Hematopoietic multipotent progenitor cell treated with erythropoietin and hydrocortisone succinate and interleukin-3 and kit ligand, for 17 days (in vitro differentiated cells): ENCODE measurements at regions not wholly inside any gene's neighbourhood (a gene's known extent, or its start where the extent isn't known, plus 50 kb on each side); places are given as distances from the start of the nearest gene placed in this dataset.

ENCODE experiments used
- DNase-seq: peaks from one replicate; pipeline ENCODE4 v3.0.0-alpha.2; 2015; ENCODE audit warnings: low spot score

GRCh38 chr6:9942131-9942530 lies 472.7 kb downstream of the TFAP2A start:
- no peak for DNase-seq

GRCh38 chr6:9938801-9939200 lies 476.1 kb downstream of the TFAP2A start:
- DNase-seq, result no peak

GRCh38 chr6:9937031-9937763 lies 477.7 kb downstream of the TFAP2A start:
- DNase-seq, result no peak

GRCh38 chr6:9936551-9936950 lies 478.3 kb downstream of the TFAP2A start:
- no peak for DNase-seq

GRCh38 chr6:9933677-9934076 lies 481.2 kb downstream of the TFAP2A start:
- no peak for DNase-seq

GRCh38 chr6:9927275-9927674 lies 487.6 kb downstream of the TFAP2A start:
- no peak for DNase-seq

- DNase-seq, result no peak
Measured at GRCh38 chr6:9924971-9925370, 489.9 kb downstream of the TFAP2A start.

- no peak for DNase-seq
Measured at GRCh38 chr6:9921366-9921765, 493.5 kb downstream of the TFAP2A start.

GRCh38 chr6:9914951-9915350 lies 499.9 kb downstream of the TFAP2A start:
- no peak for DNase-seq

GRCh38 chr6:9901376-9901775 lies 513.5 kb downstream of the TFAP2A start:
- DNase-seq, result no peak

- DNase-seq, result no peak
Measured at GRCh38 chr6:9896806-9897205, 518.1 kb downstream of the TFAP2A start.

- no peak for DNase-seq
Measured at GRCh38 chr6:9890893-9891292, 524.0 kb downstream of the TFAP2A start.

- DNase-seq, result no peak
Measured at GRCh38 chr6:9890469-9890868, 524.4 kb downstream of the TFAP2A start.

GRCh38 chr6:9878535-9878934 lies 536.3 kb downstream of the TFAP2A start:
- no peak for DNase-seq

GRCh38 chr6:9875605-9876353 lies 539.1 kb downstream of the TFAP2A start:
- DNase-seq, result no peak

GRCh38 chr6:9862603-9863167 lies 552.2 kb downstream of the TFAP2A start:
- DNase-seq, result no peak

GRCh38 chr6:9851541-9852380 lies 563.1 kb downstream of the TFAP2A start:
- no peak for DNase-seq

GRCh38 chr6:9851006-9851405 lies 563.9 kb downstream of the TFAP2A start:
- no peak for DNase-seq

GRCh38 chr6:9848094-9848493 lies 566.8 kb downstream of the TFAP2A start:
- DNase-seq, result no peak

GRCh38 chr6:9841886-9842725 lies 572.8 kb downstream of the TFAP2A start:
- no peak for DNase-seq

GRCh38 chr6:9834233-9834632 lies 580.6 kb downstream of the TFAP2A start:
- DNase-seq, result no peak
